ENCODE measurements at regions not wholly inside any gene's neighbourhood (a gene's known extent, or its start where the extent isn't known, plus 50 kb on each side); places are given as distances from the start of the nearest gene placed in this dataset.

GRCh38 chr1:53408755-53409129, 50.5 kb upstream of the DMRTB1 start:
- dilution Hi-C loops (cut with MboI; ENCODE audit: extremely low pct_ligation_motif_present, low sequenced_read_pairs) = no loop called here

More at GRCh38 chr1:53408755-53409129, 50.5 kb upstream of the DMRTB1 start:
- Histone ChIP-seq H3K9me1 (replicated peaks; ENCODE audit: control insufficient read depth, extremely low read depth, insufficient read depth, low read length) (no peaks in the 10 kb centered on the region), H3K4me3 (replicated peaks in 1 of 3; ENCODE audit: insufficient read depth in 1 of 3, low read depth in 1 of 3, low read length in 3 of 3) (no peak overlapping the region), H4K20me1 (replicated peaks; ENCODE audit: control insufficient read depth, extremely low read depth, insufficient read depth, low read length) (no peaks in the 10 kb centered on the region), H3K4me1 (ENCODE audit: control insufficient read depth, extremely low read depth, insufficient read depth, low read length) (no peaks in the 10 kb centered on the region), H3K36me3 (ENCODE audit: control insufficient read depth in 2 of 2, extremely low read depth in 1 of 2, insufficient read depth in 2 of 2, low read length in 2 of 2) (no peaks in the 10 kb centered on the region), H3K4me2 (ENCODE audit: insufficient read depth, low read length) (no peak overlapping the region), H3K27ac (ENCODE audit: insufficient read depth, low read depth, low read length) (no peak overlapping the region), H3K79me2 (ENCODE audit: control insufficient read depth, insufficient read depth, low read length) (no peaks in the 10 kb centered on the region), H3K9ac (replicated peaks; ENCODE audit: extremely low read depth, insufficient read depth, low read length) (no peak overlapping the region), H2AFZ (ENCODE audit: low read depth, low read length) (no peak overlapping the region), H3K27me3 (ENCODE audit: control insufficient read depth in 2 of 2, insufficient read depth in 2 of 2, low read length in 2 of 2) (peaks cover 0 to 6% of the 10 kb centered on the region in 2 experiments), H3K9me3 (replicated peaks; ENCODE audit: control insufficient read depth, insufficient read depth, low read length) (no peaks in the 10 kb centered on the region)
- BruUV-seq (replicated peaks) = no TSS peak
- DNase-seq (ENCODE audit: low read depth, low spot score) (no peak), FAIRE-seq (no peak)
- CTCF ChIA-PET = interaction anchor here (0.9 to 1.5 kb wide), 2 partner anchors 15 to 130 kb away, joined by 3 to 7 read pairs; no protein-coding TSS in a partner anchor
- POLR2A ChIA-PET = no interaction called here
- TF ChIP-seq POLR2AphosphoS5 (IDR thresholded peaks at IDR 0.05; ENCODE audit: insufficient read depth, low read depth, low read length) (no peak), POLR2A (IDR thresholded peaks at IDR 0.05; ENCODE audit: low read depth, low read length) (no peak), JUN (IDR thresholded peaks at IDR 0.05; ENCODE audit: borderline replicate concordance, insufficient read depth, insufficient read length, low read depth) (no peak), EZH2 (IDR thresholded peaks at IDR 0.05; ENCODE audit: borderline replicate concordance, low read depth, low read length, severe bottlenecking) (no peak), FOS (IDR thresholded peaks at IDR 0.05; ENCODE audit: borderline replicate concordance, insufficient read depth, low read length) (no peak), MAX (IDR thresholded peaks at IDR 0.05; ENCODE audit: insufficient read depth, insufficient read length) (no peak), CTCF (IDR thresholded peaks at IDR 0.05; ENCODE audit: extremely low read depth in 1 of 2, insufficient read depth in 1 of 2, low read depth in 1 of 2, low read length in 2 of 2) (no peak)
- intact Hi-C loops (cut with micrococcal nuclease) = no loop called here

All from endothelial cell of umbilical vein (primary cell).